ENCODE measurements at regions not wholly inside any gene's neighbourhood (a gene's known extent, or its start where the extent isn't known, plus 50 kb on each side); places are given as distances from the start of the nearest gene placed in this dataset.

DNA sequence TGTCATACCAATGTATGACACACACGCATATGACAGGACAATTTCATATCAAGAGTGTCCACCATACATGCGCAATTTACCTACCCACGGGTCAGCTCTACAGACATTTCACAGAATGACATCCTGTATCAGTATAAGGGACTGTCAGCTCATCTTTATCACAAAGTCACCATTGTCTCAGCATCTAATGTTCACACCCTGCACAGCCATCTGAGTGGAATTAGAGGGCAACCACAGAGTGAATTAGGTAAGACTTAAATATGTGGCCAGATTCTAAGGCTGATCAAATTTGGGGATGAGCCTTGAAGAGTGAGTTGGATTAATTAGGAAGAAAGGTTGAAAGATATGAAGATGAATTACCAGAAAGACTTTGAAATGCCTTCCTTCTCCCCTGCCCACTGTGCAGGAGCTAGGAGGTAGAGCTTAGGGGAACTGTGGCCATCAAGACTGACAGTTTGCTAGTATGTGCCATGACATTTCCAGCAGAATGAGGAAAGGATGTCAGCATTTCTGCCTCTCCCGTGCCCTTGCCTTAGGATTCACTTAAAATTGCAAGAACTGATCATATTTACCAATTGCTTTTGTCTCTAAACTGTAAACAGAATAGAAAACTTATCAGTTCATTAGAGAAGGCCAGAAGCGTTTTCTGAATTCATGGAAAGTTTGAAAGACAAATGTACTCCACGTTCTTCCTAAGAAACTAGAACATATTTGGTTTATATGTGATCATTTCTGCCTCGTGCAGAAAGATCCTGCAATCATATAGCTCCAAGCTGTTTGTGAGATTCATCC lies 121.1 kb downstream of the DDX1 start:
- Histone ChIP-seq H3K27me3 (ENCODE audit: low read depth, low read length) (peaks cover 13% of the 10 kb centered on the region), H3K9me3 (ENCODE audit: insufficient read depth, low read length) (no peaks in the 10 kb centered on the region), H3K4me3 (ENCODE audit: low read length) (no peak overlapping the region), H3K4me1 (ENCODE audit: low read length) (0 out of 2 replicates have a peak, but pooled peaks cover 3% of the 10 kb centered on the region), H3K4me2 (ENCODE audit: low read length) (no peak overlapping the region), H3K79me2 (ENCODE audit: low read length) (no peaks in the 10 kb centered on the region), H3K9ac (ENCODE audit: low read length) (no peak overlapping the region), H4K20me1 (ENCODE audit: insufficient read depth, low read length) (no peaks in the 10 kb centered on the region; the same call in 1 of the 2 replicates), H3K27ac (ENCODE audit: low read length) (no peak overlapping the region), H2AFZ (ENCODE audit: low read depth, low read length) (no peak overlapping the region), H3K36me3 (replicated peaks; ENCODE audit: low read depth, low read length) (no peaks in the 10 kb centered on the region)
- TF ChIP-seq EZH2phosphoT487 (IDR thresholded peaks at IDR 0.05; ENCODE audit: low read depth), result no peak
- TF ChIP-seq, protein P1, sequence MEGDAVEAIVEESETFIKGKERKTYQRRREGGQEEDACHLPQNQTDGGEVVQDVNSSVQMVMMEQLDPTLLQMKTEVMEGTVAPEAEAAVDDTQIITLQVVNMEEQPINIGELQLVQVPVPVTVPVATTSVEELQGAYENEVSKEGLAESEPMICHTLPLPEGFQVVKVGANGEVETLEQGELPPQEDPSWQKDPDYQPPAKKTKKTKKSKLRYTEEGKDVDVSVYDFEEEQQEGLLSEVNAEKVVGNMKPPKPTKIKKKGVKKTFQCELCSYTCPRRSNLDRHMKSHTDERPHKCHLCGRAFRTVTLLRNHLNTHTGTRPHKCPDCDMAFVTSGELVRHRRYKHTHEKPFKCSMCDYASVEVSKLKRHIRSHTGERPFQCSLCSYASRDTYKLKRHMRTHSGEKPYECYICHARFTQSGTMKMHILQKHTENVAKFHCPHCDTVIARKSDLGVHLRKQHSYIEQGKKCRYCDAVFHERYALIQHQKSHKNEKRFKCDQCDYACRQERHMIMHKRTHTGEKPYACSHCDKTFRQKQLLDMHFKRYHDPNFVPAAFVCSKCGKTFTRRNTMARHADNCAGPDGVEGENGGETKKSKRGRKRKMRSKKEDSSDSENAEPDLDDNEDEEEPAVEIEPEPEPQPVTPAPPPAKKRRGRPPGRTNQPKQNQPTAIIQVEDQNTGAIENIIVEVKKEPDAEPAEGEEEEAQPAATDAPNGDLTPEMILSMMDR (IDR thresholded peaks at IDR 0.05; ENCODE audit: low read depth, low read length), result no peak

DNA sequence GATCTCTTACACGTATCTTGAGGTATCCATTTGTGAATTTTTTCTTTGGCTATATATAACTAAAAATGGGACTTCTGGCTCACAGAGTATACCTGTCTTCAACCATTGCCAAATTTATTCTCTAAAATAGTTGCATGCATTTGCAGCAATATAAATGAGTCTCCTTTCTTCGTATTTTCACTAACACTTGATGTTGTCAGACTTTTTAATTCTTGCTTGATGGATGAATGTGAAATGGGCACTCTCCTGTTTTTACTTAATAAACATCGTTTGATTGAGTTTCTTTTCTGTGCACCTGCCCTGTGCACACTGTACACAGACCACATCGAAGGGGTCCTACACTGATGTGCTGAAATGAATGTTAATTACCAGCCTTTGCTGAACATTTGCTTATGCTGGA lies 121.8 kb downstream of the DDX1 start:
- no peak overlapping the region for H3K4me2 ChIP-seq (ENCODE audit: low read length)
- H4K20me1 ChIP-seq (ENCODE audit: insufficient read depth, low read length), result no peaks in the 10 kb centered on the region; the same call in 1 of the 2 replicates
- no peak overlapping the region for H2AFZ ChIP-seq (ENCODE audit: low read depth, low read length)
- no peak overlapping the region for H3K9ac ChIP-seq (ENCODE audit: low read length)
- 0 out of 2 replicates have a peak, but pooled peaks cover 3% of the 10 kb centered on the region for H3K4me1 ChIP-seq (ENCODE audit: low read length)
- no peaks in the 10 kb centered on the region for H3K79me2 ChIP-seq (ENCODE audit: low read length)
- H3K27me3 ChIP-seq (ENCODE audit: low read depth, low read length), result peaks cover 13% of the 10 kb centered on the region
- TF ChIP-seq EZH2phosphoT487 (IDR thresholded peaks at IDR 0.05; ENCODE audit: low read depth), result no peak
- no peak overlapping the region for H3K27ac ChIP-seq (ENCODE audit: low read length)
- H3K36me3 ChIP-seq (replicated peaks; ENCODE audit: low read depth, low read length), result no peaks in the 10 kb centered on the region
- no peak overlapping the region for H3K4me3 ChIP-seq (ENCODE audit: low read length)
- H3K9me3 ChIP-seq (ENCODE audit: insufficient read depth, low read length), result no peaks in the 10 kb centered on the region

DNA sequence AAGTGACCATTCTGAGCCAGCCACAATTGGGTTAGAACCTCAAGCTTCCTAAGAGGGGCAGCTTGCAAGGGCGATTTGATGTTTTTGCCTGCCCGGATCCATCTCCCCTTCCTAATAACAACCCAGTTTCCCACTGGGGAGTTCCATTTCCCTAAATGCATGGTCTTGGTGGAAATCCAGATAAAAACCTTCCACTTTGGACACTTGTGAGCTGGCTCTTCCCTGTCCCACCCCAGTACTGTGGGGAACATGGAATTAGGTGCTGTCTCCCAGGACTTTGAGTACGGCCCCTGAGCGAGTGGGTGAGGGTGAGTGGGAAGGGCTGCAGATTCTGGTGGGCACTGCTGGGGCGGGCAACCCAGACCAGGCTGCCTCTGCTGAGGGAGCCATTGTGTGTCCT lies 122.3 kb downstream of the DDX1 start:
- H3K9ac ChIP-seq (ENCODE audit: low read length), result no peak overlapping the region
- no peaks in the 10 kb centered on the region; the same call in 1 of the 2 replicates for H4K20me1 ChIP-seq (ENCODE audit: insufficient read depth, low read length)
- H2AFZ ChIP-seq (ENCODE audit: low read depth, low read length), result no peak overlapping the region
- H3K9me3 ChIP-seq (ENCODE audit: insufficient read depth, low read length), result no peaks in the 10 kb centered on the region
- H3K4me2 ChIP-seq (ENCODE audit: low read length), result no peak overlapping the region
- TF ChIP-seq, protein P1 (IDR thresholded peaks at IDR 0.05; ENCODE audit: low read depth, low read length), result no peak
- no peak for TF ChIP-seq EZH2phosphoT487 (IDR thresholded peaks at IDR 0.05; ENCODE audit: low read depth)
- no peaks in the 10 kb centered on the region for H3K79me2 ChIP-seq (ENCODE audit: low read length)
- peaks cover 13% of the 10 kb centered on the region for H3K27me3 ChIP-seq (ENCODE audit: low read depth, low read length)
- H3K4me1 ChIP-seq (ENCODE audit: low read length), result 0 out of 2 replicates have a peak, but pooled peaks cover 3% of the 10 kb centered on the region
- H3K36me3 ChIP-seq (replicated peaks; ENCODE audit: low read depth, low read length), result no peaks in the 10 kb centered on the region
- no peak overlapping the region for H3K27ac ChIP-seq (ENCODE audit: low read length)
- H3K4me3 ChIP-seq (ENCODE audit: low read length), result no peak overlapping the region

DNA sequence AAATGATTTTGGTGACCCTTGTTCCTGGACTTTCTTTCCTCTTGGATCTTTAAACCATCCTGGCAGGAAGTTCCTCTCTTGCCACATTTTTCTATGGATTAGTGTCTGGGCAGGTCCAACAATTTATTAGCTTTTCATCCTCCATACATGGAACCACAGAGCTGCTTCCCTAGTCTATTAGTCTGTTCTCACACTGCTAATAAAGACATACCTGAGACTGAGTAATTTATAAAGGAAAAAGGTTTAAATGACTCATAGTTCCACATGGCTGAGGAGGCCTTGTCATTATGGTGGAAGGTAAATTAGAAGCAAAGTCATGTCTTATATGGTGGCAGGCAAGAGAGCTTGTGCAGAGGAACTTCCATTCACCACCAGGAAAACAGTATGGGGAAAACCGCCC lies 122.9 kb downstream of the DDX1 start:
- no peak overlapping the region for H3K9ac ChIP-seq (ENCODE audit: low read length)
- 0 out of 2 replicates have a peak, but pooled peaks cover 3% of the 10 kb centered on the region for H3K4me1 ChIP-seq (ENCODE audit: low read length)
- H3K9me3 ChIP-seq (ENCODE audit: insufficient read depth, low read length), result no peaks in the 10 kb centered on the region
- H3K4me2 ChIP-seq (ENCODE audit: low read length), result no peak overlapping the region
- no peaks in the 10 kb centered on the region for H3K79me2 ChIP-seq (ENCODE audit: low read length)
- H3K36me3 ChIP-seq (replicated peaks; ENCODE audit: low read depth, low read length), result no peaks in the 10 kb centered on the region
- H3K27me3 ChIP-seq (ENCODE audit: low read depth, low read length), result peaks cover 13% of the 10 kb centered on the region
- TF ChIP-seq, protein P1 (IDR thresholded peaks at IDR 0.05; ENCODE audit: low read depth, low read length), result no peak
- no peak for TF ChIP-seq EZH2phosphoT487 (IDR thresholded peaks at IDR 0.05; ENCODE audit: low read depth)
- no peaks in the 10 kb centered on the region; the same call in 1 of the 2 replicates for H4K20me1 ChIP-seq (ENCODE audit: insufficient read depth, low read length)
- no peak overlapping the region for H3K27ac ChIP-seq (ENCODE audit: low read length)
- H2AFZ ChIP-seq (ENCODE audit: low read depth, low read length), result no peak overlapping the region
- no peak overlapping the region for H3K4me3 ChIP-seq (ENCODE audit: low read length)

Measured in OCI-LY3 (cell line).